ENCODE measurements at regions not wholly inside any gene's neighbourhood (a gene's known extent, or its start where the extent isn't known, plus 50 kb on each side); places are given as distances from the start of the nearest gene placed in this dataset.

DNA sequence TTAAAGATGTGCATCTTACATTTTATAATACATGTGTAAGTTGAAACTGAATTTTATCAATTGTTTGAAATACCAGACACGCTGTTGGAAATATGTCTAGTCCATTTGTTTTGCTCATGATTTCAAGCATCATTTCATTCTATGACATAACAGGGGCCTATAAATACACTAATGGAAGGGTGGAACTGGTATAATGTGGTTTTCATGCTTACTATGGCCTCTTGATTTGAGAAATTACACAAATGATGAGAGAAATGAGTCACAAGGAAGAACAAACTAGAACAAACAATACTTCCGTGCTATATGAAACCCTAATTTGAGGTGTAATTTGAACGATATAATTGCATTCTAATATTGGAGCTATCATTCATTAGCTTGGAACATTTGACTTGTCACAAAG, 663.4 kb downstream of the SLC16A7 start:
- DNase-seq: no peak

DNA sequence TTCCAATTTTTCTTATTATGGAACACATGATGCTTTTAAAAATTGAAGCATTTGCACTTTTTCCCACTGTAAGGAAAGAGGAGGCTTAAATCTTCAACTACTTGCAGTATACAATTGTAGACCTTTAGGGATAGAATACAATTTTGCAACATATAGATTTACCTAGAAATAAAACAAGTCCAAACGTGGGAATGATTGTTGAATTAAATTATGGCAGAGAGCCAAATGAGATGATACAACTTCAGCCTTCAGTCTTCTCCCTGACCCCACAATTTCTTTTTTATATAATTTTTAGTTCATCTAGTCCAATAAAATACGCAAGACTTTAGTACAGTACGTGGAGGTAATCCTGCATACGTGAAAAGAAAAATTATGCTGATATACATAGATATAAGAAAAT, 666.5 kb downstream of the SLC16A7 start:
- DNase-seq: no peak

DNA sequence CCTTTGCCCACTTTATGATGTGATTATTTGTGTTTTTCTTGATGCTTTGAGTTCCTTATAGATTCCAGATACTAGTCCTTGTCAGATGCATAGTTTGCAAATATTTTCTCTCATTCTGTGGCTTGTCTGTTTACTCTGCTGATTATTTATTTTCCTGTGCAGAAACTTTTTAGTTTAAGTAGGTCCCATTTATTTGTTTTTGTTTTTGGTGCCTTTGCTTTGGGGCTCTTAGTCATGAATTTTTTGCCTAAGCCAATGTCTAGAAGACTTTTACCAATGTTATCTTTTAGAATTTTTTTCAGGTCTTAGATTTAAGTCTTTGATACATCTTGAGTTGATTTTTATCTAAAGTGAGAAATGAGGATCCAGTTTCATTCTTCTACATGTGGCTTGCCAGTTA, 667.3 kb downstream of the SLC16A7 start:
- no peak for DNase-seq

DNA sequence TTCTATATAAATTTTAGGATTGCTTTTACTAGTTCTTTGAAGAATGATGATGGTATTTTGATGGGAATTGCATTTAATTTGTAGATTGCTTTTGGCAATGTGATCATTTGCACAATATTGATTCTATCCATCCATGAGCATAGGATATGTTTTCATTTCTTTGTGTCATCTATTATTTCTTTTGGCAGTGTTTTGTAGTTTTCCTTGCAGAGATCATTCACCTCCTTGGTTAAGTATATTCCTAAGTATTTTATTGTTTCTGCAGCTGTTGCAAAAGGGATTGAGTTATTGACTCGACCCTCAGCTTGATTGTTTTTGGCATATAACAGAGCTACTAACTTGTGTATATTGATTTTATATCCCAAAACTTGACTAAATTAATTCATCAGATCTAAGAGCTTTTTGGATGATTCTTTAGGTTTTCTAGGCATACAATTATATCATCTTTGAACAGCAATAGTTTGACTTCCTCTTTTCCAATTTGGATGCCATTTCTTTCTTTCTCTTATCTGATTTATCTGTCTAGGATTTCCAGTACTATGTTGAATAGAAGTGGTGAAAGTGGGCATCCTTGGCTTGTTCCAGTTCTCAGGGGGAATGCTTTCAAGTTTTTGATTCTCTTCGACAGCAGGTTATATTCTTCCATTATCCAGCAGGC, 668.1 kb downstream of the SLC16A7 start:
- no peak for DNase-seq

GRCh38 chr12:60265741-60266140, 669.9 kb downstream of the SLC16A7 start:
- DNase-seq: no peak

- DNase-seq: no peak
These were observed 670.6 kb downstream of the SLC16A7 start for GRCh38 chr12:60266381-60266852.

DNA sequence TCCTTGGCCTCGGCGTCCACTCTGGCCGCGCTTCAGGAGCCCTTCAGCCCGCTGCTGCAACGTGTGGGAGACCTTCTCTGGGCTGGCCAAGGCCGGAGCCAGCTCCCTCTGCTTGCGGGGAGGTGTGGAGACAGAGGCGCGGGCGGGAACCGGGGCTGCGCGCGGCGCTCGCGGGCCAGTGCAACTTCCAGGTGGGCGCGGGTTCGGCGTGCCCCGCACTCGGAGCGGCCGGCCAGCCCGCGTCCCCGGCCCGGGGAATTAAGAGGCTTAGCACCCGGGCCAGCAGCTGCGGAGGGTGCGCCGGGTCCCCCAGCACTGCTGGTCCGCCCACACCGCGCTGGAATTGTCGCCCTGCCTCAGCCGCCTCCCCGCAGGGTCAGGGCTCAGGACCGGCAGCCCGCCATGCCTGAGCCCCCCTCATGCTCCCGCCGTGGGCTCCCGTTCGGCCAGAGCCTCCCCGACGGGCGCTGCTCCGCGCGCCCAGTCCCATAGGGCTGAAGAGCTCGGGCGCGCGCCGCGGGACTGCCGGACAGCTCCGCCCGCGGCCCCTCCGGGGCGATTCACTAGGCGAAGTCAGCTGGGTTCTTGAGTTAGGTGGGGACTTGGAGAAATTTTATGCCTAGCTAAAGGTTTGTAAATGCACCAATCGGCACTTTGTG, 673.9 kb downstream of the SLC16A7 start:
- DNase-seq: no peak

DNA sequence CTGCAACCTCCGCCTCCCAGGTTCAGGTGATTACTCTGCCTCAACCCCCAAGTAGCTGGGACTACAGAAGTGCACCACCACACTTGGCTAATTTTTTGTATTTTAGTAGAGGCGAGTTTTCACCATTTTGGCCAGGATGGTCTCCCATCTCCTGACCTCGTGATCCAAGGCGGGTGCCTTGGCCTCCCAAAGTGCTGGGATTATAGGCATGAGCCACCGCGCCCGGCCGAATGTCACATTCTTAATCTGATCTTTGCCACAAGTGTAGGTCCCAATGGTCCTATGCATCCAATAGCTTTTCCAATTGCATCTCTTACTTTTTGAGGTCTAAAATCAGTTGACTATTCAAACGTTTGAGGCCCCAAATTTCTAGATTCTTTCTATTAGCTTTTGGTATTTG, 676.0 kb downstream of the SLC16A7 start:
- no peak for DNase-seq

DNA sequence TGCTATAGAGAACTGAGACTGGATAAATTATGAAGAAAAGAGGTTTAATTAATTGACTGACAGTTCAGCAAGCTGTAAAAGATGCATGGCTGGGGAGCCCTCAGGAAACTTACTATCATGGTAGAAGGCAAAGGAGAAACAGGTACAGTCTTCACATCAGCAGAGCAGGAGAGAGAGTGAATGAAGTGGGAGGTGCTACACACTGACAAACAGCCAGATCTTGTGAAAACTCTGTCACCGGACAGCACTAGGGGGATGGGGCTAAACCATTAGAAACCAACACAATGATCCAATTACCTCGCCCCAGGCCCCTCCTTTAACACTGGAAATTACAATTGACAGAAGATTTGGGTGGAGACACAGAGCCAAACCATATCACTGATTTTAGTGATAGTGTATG, 682.4 kb downstream of the SLC16A7 start:
- DNase-seq: no peak

DNA sequence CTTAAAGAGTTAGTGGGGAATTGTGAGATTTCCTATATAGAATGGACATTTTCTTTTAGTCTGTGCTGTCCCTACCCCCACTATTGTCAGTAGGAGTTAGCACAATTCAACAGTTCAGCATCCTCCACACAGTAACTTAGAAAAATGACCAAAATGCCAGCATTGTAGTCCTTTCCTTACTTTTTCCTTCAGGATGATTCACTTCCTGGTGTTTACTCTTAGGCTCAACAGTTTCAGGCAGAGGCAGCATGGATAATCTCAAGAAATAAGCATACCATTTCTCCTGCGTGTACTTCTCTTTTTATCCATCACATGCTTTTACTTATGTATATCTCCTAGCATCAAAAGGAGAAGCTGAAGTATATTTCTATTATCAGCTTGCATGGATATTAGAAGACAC, 683.4 kb downstream of the SLC16A7 start:
- no peak for DNase-seq

- no peak for DNase-seq
These were observed 685.7 kb downstream of the SLC16A7 start for GRCh38 chr12:60281522-60281921.

- no peak for DNase-seq
These were observed 694.7 kb downstream of the SLC16A7 start for GRCh38 chr12:60290532-60290931.

DNA sequence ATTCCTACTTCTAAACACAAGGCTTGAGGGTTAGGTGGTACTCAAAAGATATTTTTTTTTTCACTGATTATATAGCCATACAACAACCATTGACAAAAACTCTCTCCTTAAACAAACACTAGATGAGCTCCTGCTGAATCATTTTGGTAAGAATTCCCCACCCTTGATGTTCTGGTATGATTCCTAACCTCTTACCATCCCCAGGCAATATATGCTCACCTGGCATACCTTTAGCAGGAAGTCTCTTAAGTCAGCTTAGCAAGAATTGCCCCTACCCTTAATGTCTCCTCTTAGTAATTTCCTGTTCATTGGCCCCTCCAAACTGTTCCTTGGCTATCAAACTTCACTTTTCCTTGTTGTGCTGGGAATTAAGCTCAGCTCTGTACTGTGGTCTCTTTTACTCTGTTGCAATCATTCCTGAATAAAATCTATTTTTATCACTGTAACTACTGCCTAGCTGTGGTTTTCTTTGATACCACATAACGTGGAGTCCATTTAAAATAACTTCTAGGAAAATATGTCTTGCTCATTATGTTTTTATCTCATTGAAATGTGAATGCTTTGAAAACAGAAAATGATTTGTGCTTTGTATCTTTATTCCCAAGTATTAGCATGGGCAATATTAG, 712.6 kb downstream of the SLC16A7 start:
- no peak for DNase-seq

- no peak for DNase-seq
These were observed 716.1 kb downstream of the SLC16A7 start for GRCh38 chr12:60311940-60312339.

DNA sequence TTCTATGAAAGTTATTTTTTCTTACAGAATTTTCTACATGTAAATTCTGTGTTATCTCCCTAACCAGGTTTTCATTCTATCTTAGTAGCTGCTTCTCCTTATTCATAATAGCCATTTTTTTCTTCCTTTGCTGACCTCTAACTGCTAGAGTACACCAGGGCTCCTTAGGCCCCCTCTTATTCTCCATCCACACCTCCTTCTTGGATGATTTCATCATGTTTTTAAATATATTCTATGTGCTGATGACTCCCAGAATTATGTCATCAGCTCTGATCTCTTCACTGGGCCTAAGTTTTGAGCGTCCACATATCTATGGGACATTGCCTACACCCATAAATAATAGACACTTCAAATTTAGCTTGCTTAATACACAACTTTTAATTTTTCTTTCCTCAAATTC, 721.5 kb downstream of the SLC16A7 start:
- no peak for DNase-seq

DNA sequence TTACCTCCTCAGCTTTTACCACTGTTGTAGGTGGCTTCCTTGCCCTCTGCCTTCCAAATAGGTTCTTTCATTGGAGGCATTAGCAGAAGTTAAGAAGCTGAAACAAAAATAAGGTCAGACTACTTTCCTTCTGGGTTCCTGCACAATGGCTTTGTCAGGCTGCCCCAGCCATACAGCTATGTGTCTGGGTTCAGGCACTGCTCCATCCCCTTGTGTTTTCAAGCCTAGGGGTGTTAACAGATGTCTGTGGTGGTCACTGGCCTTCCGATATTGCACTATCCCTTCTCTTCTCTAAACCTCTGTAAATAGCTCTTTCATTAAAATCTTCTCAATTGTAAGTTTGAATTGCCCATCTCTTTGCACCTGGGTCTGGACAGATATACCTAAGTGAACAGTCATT, 728.9 kb downstream of the SLC16A7 start:
- DNase-seq: no peak

DNA sequence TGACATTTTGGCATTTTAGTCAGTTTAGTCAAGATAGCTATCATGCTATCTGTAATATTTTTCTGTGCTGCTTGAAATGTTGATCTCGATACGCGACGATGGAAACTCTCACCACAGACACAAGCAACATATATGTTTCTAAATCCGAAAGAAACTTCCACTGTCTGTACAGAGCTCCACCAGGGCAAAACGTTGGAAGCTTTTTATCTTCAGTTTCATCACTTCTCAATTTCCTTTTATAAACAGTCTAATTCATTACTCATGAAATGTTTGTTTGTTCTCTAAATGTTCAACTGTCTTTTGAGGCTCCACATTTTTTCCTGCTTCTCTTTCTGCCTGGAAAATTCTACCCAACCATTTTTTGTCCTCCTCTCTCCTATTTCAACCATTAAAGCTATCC, 737.6 kb downstream of the SLC16A7 start:
- no peak for DNase-seq

GRCh38 chr12:60335745-60336144, 739.9 kb downstream of the SLC16A7 start:
- DNase-seq: no peak

- DNase-seq: no peak
These were observed 742.2 kb downstream of the SLC16A7 start for GRCh38 chr12:60337839-60338549.

DNA sequence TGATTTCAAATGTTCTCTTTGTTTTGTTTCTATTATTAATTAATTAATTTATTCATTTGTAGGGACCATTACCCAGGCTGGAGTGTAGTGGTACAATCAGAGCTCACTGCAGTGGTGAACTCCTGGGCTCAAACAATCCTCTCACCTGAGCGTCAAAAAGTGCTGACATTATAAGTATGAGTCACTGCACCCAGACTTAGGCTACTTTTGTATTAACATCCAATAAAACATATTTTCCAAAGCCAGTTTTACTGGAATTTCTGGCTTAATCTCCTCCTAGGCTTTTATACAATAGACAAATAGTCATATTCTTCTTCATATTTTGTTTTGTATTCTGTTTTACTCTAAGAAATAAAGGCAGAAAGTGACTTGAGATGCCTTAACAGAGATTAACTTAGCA, 749.6 kb downstream of the SLC16A7 start:
- no peak for DNase-seq

DNA sequence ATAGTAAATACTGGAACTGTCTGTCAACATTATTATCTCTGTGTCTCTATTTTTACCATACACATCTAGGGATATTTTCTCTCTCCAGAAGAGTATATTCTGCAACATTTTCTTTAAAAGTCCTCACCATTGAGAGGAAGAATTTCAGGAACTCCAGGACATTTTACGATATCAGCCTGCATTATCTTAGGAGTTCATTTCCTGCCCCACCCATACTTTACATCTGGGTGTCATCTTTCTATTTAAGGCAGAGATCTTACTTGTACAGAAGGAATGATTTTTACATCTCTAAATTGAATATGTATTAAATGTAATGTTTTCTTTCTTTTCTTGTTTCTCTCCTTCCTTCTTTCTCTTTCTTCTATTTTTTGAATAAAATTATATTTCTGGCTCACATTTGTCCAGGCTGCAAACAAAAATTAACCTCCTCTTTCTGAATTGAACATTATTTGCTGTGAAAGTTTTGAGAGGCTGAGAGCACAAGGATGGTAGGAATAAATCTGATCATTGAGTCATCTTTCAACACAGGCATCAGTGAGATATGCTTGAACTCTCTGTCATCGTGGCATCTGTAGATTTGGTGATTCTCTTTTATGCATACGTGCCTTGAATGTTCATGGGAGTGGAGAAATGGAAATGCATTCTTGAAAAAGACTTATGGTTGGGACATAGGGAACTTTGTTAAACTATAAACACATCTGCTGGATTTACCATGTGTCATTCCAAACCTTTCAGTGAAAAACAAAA, 753.6 kb downstream of the SLC16A7 start:
- no peak for DNase-seq

GRCh38 chr12:60387356-60387755, 791.5 kb downstream of the SLC16A7 start:
- DNase-seq: no peak

DNA sequence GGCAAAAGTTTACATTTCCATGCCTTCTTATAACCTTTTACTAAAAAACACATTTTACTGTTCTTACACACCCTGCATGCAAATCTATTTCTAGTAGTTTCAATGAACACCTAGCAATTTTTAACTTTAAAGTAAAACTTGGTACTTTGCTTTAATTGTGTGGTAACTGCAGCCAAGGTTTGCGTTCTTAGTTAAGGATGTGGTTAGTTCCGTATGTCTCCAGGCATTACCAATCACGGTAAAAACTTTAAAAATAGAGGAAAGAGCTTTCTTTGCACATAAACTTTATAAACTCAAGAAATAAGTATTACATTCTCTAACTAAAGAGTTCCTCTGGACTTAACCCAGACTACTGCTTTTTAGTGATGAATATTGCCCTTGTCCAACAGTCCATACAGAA, 795.2 kb downstream of the SLC16A7 start:
- no peak for DNase-seq
